MM.1S (cell line): ENCODE measurements at regions not wholly inside any gene's neighbourhood (a gene's known extent, or its start where the extent isn't known, plus 50 kb on each side); places are given as distances from the start of the nearest gene placed in this dataset.

Experiments
- CTCF ChIP-seq: fragments of 300-600 bp; sonication (generic); IDR thresholded peaks from 2 replicates; pipeline ENCODE4 v1.5.1; 2016; ENCODE audit warnings: antibody characterized with exemption, low read length, mixed read lengths
- EZH2 ChIP-seq: fragments of 300-600 bp; sonication (generic); optimal IDR thresholded peaks from 2 replicates; pipeline ENCODE3; 2017; ENCODE audit warnings: low read depth, mild to moderate bottlenecking, antibody characterized with exemption, low read length, mixed read lengths

DNA sequence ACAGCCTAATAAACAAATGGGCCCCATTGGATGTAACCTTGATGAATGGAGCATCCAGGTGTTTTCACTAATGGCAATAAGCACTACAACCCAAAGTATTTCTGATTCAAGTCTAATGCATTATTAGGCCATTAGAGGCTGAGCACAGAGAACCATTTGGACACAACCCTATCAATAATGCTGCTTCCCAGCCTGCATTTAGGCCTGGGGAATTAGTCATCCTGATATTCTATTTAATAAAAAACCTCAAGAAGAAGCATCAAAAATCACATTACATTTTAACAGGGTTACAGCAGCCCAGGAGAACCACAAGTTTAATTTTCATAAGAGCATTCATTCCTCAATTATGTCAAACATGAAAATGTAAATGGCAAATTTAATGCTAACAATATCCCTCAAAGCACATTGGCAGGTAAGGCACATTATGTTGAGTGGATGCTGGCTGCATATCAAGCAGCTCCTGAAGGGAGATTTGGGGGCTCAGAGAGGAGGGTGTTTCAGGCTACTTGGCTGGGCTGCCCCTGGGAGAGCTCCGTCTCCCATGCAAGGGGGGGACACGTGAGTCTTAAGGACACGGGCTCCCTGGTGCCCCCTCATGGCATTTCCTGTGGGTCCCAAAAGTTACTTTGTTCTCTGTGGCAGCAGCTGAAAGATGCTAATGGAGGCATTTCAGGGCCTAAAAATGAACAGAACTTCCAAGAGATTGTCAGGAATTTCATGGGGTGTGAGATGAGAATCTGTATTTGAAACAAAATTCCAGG lies 143.4 kb downstream of the HERPUD2 start:
- no peak for TF ChIP-seq CTCF
- TF ChIP-seq EZH2: no peak
